ENCODE measurements at regions not wholly inside any gene's neighbourhood (a gene's known extent, or its start where the extent isn't known, plus 50 kb on each side); places are given as distances from the start of the nearest gene placed in this dataset.

- DNase-seq, result no peak
These were observed 198.8 kb upstream of the CDH5 start for GRCh38 chr16:66167564-66168291.

GRCh38 chr16:66166490-66166889, 200.0 kb upstream of the CDH5 start:
- DNase-seq, result no peak

GRCh38 chr16:66165879-66166278, 200.6 kb upstream of the CDH5 start:
- no peak for DNase-seq

- no peak for DNase-seq
These were observed 201.8 kb upstream of the CDH5 start for GRCh38 chr16:66164581-66165247.

- DNase-seq, result no peak
These were observed 203.7 kb upstream of the CDH5 start for GRCh38 chr16:66162821-66163220.

- no peak for DNase-seq
These were observed 204.5 kb upstream of the CDH5 start for GRCh38 chr16:66161942-66162341.

- no peak for DNase-seq
These were observed 205.2 kb upstream of the CDH5 start for GRCh38 chr16:66161269-66161668.

GRCh38 chr16:66159987-66160386, 206.5 kb upstream of the CDH5 start:
- no peak for DNase-seq

GRCh38 chr16:66156538-66156937, 210.0 kb upstream of the CDH5 start:
- DNase-seq, result no peak

- DNase-seq, result no peak
These were observed 210.6 kb upstream of the CDH5 start for GRCh38 chr16:66155933-66156332.

- no peak for DNase-seq
These were observed 211.7 kb upstream of the CDH5 start for GRCh38 chr16:66154801-66155200.

- DNase-seq, result no peak
These were observed 213.6 kb upstream of the CDH5 start for GRCh38 chr16:66152823-66153393.

GRCh38 chr16:66152181-66152580, 214.3 kb upstream of the CDH5 start:
- DNase-seq, result no peak

GRCh38 chr16:66150698-66151482, 215.6 kb upstream of the CDH5 start:
- no peak for DNase-seq

- DNase-seq, result no peak
These were observed 219.2 kb upstream of the CDH5 start for GRCh38 chr16:66147291-66147690.

GRCh38 chr16:66146798-66147197, 219.7 kb upstream of the CDH5 start:
- DNase-seq, result no peak

- DNase-seq, result no peak
These were observed 221.8 kb upstream of the CDH5 start for GRCh38 chr16:66144641-66145040.

GRCh38 chr16:66143415-66143814, 223.1 kb upstream of the CDH5 start:
- DNase-seq, result no peak

- no peak for DNase-seq
These were observed 224.6 kb upstream of the CDH5 start for GRCh38 chr16:66141885-66142284.

- DNase-seq, result no peak
These were observed 228.6 kb upstream of the CDH5 start for GRCh38 chr16:66137853-66138252.

- DNase-seq, result no peak
These were observed 229.7 kb upstream of the CDH5 start for GRCh38 chr16:66136841-66137240.

- no peak for DNase-seq
These were observed 230.7 kb upstream of the CDH5 start for GRCh38 chr16:66135838-66136237.

GRCh38 chr16:66135421-66135831, 231.1 kb upstream of the CDH5 start:
- DNase-seq, result no peak

GRCh38 chr16:66134875-66135274, 231.6 kb upstream of the CDH5 start:
- DNase-seq, result no peak
